BJ (cell line): ENCODE measurements at regions not wholly inside any gene's neighbourhood (a gene's known extent, or its start where the extent isn't known, plus 50 kb on each side); places are given as distances from the start of the nearest gene placed in this dataset.

Source experiments
- CTCF ChIA-PET: fragments of 350-600 bp; formaldehyde crosslinking; extraction: SDS; loops from one replicate; lab custom pipeline; 2021; ENCODE audit warnings: antibody characterized with exemption, inconsistent platforms; lab: Yijun Ruan, JAX
- POLR2A ChIA-PET: fragments of 300-600 bp; sonication (Branson Sonifier 250); formaldehyde crosslinking; extraction: SDS; loops from one replicate; lab custom pipeline; 2021; ENCODE audit warnings: antibody characterized with exemption; lab: Charles Lee
- DNase-seq: peaks from one replicate; pipeline ENCODE4 v3.0.0-alpha.2; 2011; ENCODE audit warnings: low read depth
- H3K27me3 ChIP-seq: 2 replicates; pipeline ENCODE4 v1.6.0; 2011; ENCODE audit warnings: low read length; ENCODE audit not compliant: control insufficient read depth, insufficient read depth
- H3K36me3 ChIP-seq: 2 replicates; pipeline ENCODE4 v1.5.1; 2011; ENCODE audit warnings: low read length; ENCODE audit not compliant: control insufficient read depth, insufficient read depth
- H3K4me3 ChIP-seq: 2 replicates; pipeline ENCODE4 v1.5.1; 2011; ENCODE audit warnings: low read depth, mild to moderate bottlenecking, control low read depth, low read length
- CTCF ChIP-seq: IDR thresholded peaks from 2 replicates; pipeline ENCODE4 v1.5.1; 2011; ENCODE audit warnings: low read depth, mild to moderate bottlenecking, control low read depth, inconsistent platforms, low read length, moderate library complexity; ENCODE audit not compliant: insufficient read depth

GRCh38 chr2:15864176-15864769 is 76.1 kb upstream of the MYCN start:
- Histone ChIP-seq H3K27me3 (no peaks in the 10 kb centered on the region), H3K4me3 (no peak overlapping the region), H3K36me3 (no peaks in the 10 kb centered on the region)
- no peak for TF ChIP-seq CTCF
- no peak for DNase-seq
- CTCF ChIA-PET, result no interaction called here
- POLR2A ChIA-PET, result no interaction called here

GRCh38 chr2:15865923-15866322 is 74.4 kb upstream of the MYCN start:
- TF ChIP-seq CTCF, result no peak
- Histone ChIP-seq H3K4me3 (no peak overlapping the region), H3K36me3 (no peaks in the 10 kb centered on the region), H3K27me3 (no peaks in the 10 kb centered on the region)
- no peak for DNase-seq
- CTCF ChIA-PET, result interaction anchor here (0.6 kb wide), 1 partner anchor 927 kb away, joined by 3 read pairs; no protein-coding TSS in a partner anchor
- POLR2A ChIA-PET, result no interaction called here

- no peak overlapping the region for H3K4me3 ChIP-seq
- no peak for TF ChIP-seq CTCF
- CTCF ChIA-PET, result interaction anchor here (0.6 kb wide), 1 partner anchor 926 kb away, joined by 3 read pairs; no protein-coding TSS in a partner anchor
- H3K36me3 ChIP-seq, result no peaks in the 10 kb centered on the region
- POLR2A ChIA-PET, result no interaction called here
- H3K27me3 ChIP-seq, result no peaks in the 10 kb centered on the region
- no peak for DNase-seq
These were observed 73.7 kb upstream of the MYCN start for GRCh38 chr2:15866563-15867193.

- TF ChIP-seq CTCF, result no peak
- Histone ChIP-seq H3K36me3 (no peaks in the 10 kb centered on the region), H3K27me3 (no peaks in the 10 kb centered on the region), H3K4me3 (no peak overlapping the region)
- ChIA-PET CTCF (no interaction called here), POLR2A (no interaction called here)
- no peak for DNase-seq
These were observed 72.9 kb upstream of the MYCN start for GRCh38 chr2:15867194-15868171.

GRCh38 chr2:15868186-15868585 is 72.2 kb upstream of the MYCN start:
- DNase-seq, result no peak
- POLR2A ChIA-PET, result no interaction called here
- Histone ChIP-seq H3K27me3 (no peaks in the 10 kb centered on the region), H3K36me3 (no peaks in the 10 kb centered on the region), H3K4me3 (no peak overlapping the region)
- CTCF ChIA-PET, result no interaction called here
- no peak for TF ChIP-seq CTCF
